ENCODE measurements at regions not wholly inside any gene's neighbourhood (a gene's known extent, or its start where the extent isn't known, plus 50 kb on each side); places are given as distances from the start of the nearest gene placed in this dataset.

GRCh38 chr16:80113873-80114574, 426.8 kb upstream of the DYNLRB2 start:
- H3K27ac ChIP-seq (ENCODE audit: low read depth, low read length) = no peak overlapping the region
- Mint-ChIP-seq H3K4me1 (peaks cover 10% of the 10 kb centered on the region), H3K4me3 (no peak overlapping the region), H3K27ac (no peak overlapping the region), H3K36me3 (ENCODE audit: low read depth) (no peaks in the 10 kb centered on the region), H3K9me3 (peaks cover 6% of the 10 kb centered on the region), H3K27me3 (ENCODE audit: insufficient read depth) (peaks cover 35% of the 10 kb centered on the region)
- H3K27me3 ChIP-seq (ENCODE audit: control insufficient read depth, insufficient read depth, low read length, poor library complexity, severe bottlenecking) = no peaks in the 10 kb centered on the region
- H3K4me1 ChIP-seq (ENCODE audit: control insufficient read depth, insufficient read depth, low read length) = no peaks in the 10 kb centered on the region
- H3K4me3 ChIP-seq (ENCODE audit: low read length) = no peak overlapping the region
- no peak overlapping the region for H3K9ac ChIP-seq (ENCODE audit: extremely low read depth, low read length, poor library complexity, severe bottlenecking)
- WGBS, 2 experiments (ENCODE audit: insufficient coverage in 1 of 2, insufficient read length in 1 of 2) = 90% methylated on average over 2 to 4 of the region's 4 CpGs
- H3K36me3 ChIP-seq (ENCODE audit: control insufficient read depth, insufficient read depth, low read length) = no peaks in the 10 kb centered on the region
- peaks cover 12% of the 10 kb centered on the region for H3K9me3 ChIP-seq (ENCODE audit: control insufficient read depth, low read length)
- TF ChIP-seq, protein P1, sequence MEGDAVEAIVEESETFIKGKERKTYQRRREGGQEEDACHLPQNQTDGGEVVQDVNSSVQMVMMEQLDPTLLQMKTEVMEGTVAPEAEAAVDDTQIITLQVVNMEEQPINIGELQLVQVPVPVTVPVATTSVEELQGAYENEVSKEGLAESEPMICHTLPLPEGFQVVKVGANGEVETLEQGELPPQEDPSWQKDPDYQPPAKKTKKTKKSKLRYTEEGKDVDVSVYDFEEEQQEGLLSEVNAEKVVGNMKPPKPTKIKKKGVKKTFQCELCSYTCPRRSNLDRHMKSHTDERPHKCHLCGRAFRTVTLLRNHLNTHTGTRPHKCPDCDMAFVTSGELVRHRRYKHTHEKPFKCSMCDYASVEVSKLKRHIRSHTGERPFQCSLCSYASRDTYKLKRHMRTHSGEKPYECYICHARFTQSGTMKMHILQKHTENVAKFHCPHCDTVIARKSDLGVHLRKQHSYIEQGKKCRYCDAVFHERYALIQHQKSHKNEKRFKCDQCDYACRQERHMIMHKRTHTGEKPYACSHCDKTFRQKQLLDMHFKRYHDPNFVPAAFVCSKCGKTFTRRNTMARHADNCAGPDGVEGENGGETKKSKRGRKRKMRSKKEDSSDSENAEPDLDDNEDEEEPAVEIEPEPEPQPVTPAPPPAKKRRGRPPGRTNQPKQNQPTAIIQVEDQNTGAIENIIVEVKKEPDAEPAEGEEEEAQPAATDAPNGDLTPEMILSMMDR (conservative IDR thresholded peaks at IDR 0.05) = no peak
- no peak for DNase-seq

DNA sequence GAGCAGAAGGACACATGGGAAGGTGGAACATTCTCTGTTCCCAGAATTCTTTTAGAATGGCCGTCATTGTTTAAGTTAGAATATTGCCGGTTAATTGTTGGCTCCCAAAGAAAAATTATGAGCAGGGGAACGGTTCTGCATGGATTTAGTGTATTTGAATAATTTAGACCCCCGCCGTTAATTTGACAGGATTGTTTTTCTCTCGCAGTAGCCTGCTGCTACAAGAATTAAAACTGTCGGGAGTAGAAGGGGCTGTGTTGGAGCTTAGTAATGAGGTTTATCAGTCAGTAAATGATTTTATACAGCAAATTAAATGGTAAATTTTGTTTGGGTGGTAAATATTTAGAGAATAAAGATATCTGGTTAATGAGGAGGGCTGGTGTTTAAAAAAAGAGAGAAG, 431.2 kb upstream of the DYNLRB2 start:
- Histone ChIP-seq H3K27ac (ENCODE audit: low read depth, low read length) (no peak overlapping the region), H3K9me3 (ENCODE audit: control insufficient read depth, low read length) (no peaks in the 10 kb centered on the region), H3K4me1 (ENCODE audit: control insufficient read depth, insufficient read depth, low read length) (no peaks in the 10 kb centered on the region), H3K27me3 (ENCODE audit: control insufficient read depth, insufficient read depth, low read length, poor library complexity, severe bottlenecking) (no peaks in the 10 kb centered on the region), H3K4me3 (ENCODE audit: low read length) (no peak overlapping the region), H3K36me3 (ENCODE audit: control insufficient read depth, insufficient read depth, low read length) (no peaks in the 10 kb centered on the region), H3K9ac (ENCODE audit: extremely low read depth, low read length, poor library complexity, severe bottlenecking) (no peak overlapping the region)
- Mint-ChIP-seq H3K36me3 (ENCODE audit: low read depth) (no peaks in the 10 kb centered on the region), H3K27me3 (ENCODE audit: insufficient read depth) (peaks cover 12% of the 10 kb centered on the region), H3K4me1 (peaks cover 25% of the 10 kb centered on the region), H3K9me3 (no peaks in the 10 kb centered on the region), H3K4me3 (no peak overlapping the region), H3K27ac (no peak overlapping the region)
- TF ChIP-seq, protein P1 (conservative IDR thresholded peaks at IDR 0.05) = no peak
- no peak for DNase-seq
- WGBS, 2 experiments (ENCODE audit: insufficient coverage in 1 of 2, insufficient read length in 1 of 2) = 85 to 88% methylated on average over 4 to 7 of the region's 7 CpGs

GRCh38 chr16:80107900-80108299, 432.9 kb upstream of the DYNLRB2 start:
- Histone ChIP-seq H3K4me3 (ENCODE audit: low read length) (no peak overlapping the region), H3K9ac (ENCODE audit: extremely low read depth, low read length, poor library complexity, severe bottlenecking) (no peak overlapping the region), H3K4me1 (ENCODE audit: control insufficient read depth, insufficient read depth, low read length) (no peaks in the 10 kb centered on the region), H3K27me3 (ENCODE audit: control insufficient read depth, insufficient read depth, low read length, poor library complexity, severe bottlenecking) (no peaks in the 10 kb centered on the region), H3K36me3 (ENCODE audit: control insufficient read depth, insufficient read depth, low read length) (no peaks in the 10 kb centered on the region), H3K27ac (ENCODE audit: low read depth, low read length) (no peak overlapping the region), H3K9me3 (ENCODE audit: control insufficient read depth, low read length) (no peaks in the 10 kb centered on the region)
- WGBS, 2 experiments (ENCODE audit: insufficient coverage in 1 of 2, insufficient read length in 1 of 2) = 88 to 97% methylated on average over 2 to 3 of the region's 3 CpGs
- H3K36me3 Mint-ChIP-seq (ENCODE audit: low read depth) = no peaks in the 10 kb centered on the region
- no peak for DNase-seq
- H3K4me1 Mint-ChIP-seq = peaks cover 37% of the 10 kb centered on the region
- H3K27ac Mint-ChIP-seq = no peak overlapping the region
- TF ChIP-seq, protein P1 (conservative IDR thresholded peaks at IDR 0.05) = no peak
- no peaks in the 10 kb centered on the region for H3K9me3 Mint-ChIP-seq
- H3K27me3 Mint-ChIP-seq (ENCODE audit: insufficient read depth) = peaks cover 6% of the 10 kb centered on the region
- no peak overlapping the region for H3K4me3 Mint-ChIP-seq
